ENCODE measurements at regions not wholly inside any gene's neighbourhood (a gene's known extent, or its start where the extent isn't known, plus 50 kb on each side); places are given as distances from the start of the nearest gene placed in this dataset.

DNA sequence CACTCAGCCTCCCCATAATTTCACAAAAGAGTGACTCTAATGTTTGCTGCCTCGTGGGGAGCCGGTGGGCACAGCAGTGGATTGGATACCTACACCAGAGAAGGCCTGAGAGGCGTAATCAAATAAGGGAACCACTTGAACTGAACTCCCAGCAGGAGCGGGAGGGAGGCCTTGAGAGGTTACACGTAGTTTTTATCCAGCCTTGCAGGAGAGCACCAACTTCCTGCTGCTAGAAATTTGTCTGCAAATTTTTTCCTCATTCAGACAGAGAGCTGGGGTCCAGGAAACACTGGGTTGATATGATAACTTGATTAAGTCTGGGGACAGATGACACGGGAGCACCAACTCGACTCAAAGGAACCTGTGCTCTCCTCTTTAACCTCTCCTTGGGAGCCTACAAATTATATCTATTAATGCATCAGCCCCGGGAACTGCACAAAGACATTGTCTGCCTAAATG lies 69.8 kb downstream of the HES1 start:
- no peaks in the 10 kb centered on the region for H3K9me3 Mint-ChIP-seq
- H3K27me3 Mint-ChIP-seq: peaks cover 28% of the 10 kb centered on the region
- H3K36me3 Mint-ChIP-seq: peaks cover 3% of the 10 kb centered on the region
- no peak overlapping the region for H3K27ac Mint-ChIP-seq
- CTCF ChIA-PET: interaction anchor here (1.5 kb wide), 1 partner anchor 11 kb away, joined by 3 read pairs; no protein-coding TSS in a partner anchor
- peaks cover 39% of the 10 kb centered on the region for H3K4me1 Mint-ChIP-seq
- peak overlapping the region; percentile 3 for H3K4me3 Mint-ChIP-seq
- peak; percentile 27 for DNase-seq

DNA sequence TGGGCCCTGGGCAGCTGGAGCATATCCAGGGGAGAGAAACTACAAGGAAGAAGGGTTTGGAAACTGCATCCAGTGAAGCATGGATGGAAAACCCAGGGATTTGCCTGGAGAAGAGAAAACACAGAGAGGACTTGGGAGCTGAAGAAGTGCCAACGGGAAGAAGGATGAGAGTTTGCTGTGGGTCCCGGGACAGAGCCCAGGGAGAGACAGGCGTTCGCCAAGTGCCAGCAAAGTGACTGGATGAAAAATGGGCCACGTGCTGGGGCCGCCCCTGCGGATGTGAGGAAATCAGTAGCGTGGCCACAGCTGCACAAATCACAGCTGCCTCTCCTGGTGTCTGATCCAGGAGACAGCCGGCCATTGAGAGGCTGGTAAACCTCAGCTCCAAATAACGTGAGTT lies 70.4 kb downstream of the HES1 start:
- peaks cover 30% of the 10 kb centered on the region for H3K27me3 Mint-ChIP-seq
- CTCF ChIA-PET: interaction anchor here (1.5 kb wide), 1 partner anchor 11 kb away, joined by 3 read pairs; no protein-coding TSS in a partner anchor

DNA sequence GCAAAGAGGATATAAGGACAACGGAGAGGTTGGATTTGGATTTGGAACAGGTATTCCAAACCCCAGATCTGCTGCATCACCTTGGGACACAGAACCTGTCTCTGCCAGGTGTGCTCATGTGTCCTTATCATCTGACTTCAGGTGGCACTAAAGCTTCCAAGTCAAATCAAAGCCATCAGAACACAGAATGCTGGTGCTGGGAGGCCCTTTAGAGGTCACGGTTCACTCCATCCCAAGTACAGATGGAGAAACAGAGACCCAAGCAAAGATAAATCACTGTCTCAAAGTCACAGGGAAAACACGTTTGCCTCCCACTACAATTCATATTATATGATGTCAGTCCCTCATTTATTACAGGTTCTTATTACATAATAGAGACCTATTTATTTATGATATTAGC lies 72.8 kb downstream of the HES1 start:
- CTCF ChIA-PET: no interaction called here
- H3K4me3 Mint-ChIP-seq: no peak overlapping the region
- no peak for DNase-seq
- H3K9me3 Mint-ChIP-seq: no peaks in the 10 kb centered on the region
- peaks cover 2% of the 10 kb centered on the region for H3K36me3 Mint-ChIP-seq
- peaks cover 39% of the 10 kb centered on the region for H3K27me3 Mint-ChIP-seq
- no peak overlapping the region for H3K27ac Mint-ChIP-seq
- H3K4me1 Mint-ChIP-seq: peaks cover 32% of the 10 kb centered on the region

More for the DNA sequence above, 70.4 kb downstream of the HES1 start:
- Mint-ChIP-seq H3K36me3 (peaks cover 3% of the 10 kb centered on the region), H3K4me3 (no peak overlapping the region), H3K9me3 (no peaks in the 10 kb centered on the region), H3K27ac (no peak overlapping the region), H3K4me1 (peaks cover 39% of the 10 kb centered on the region)
- DNase-seq: no peak

DNA sequence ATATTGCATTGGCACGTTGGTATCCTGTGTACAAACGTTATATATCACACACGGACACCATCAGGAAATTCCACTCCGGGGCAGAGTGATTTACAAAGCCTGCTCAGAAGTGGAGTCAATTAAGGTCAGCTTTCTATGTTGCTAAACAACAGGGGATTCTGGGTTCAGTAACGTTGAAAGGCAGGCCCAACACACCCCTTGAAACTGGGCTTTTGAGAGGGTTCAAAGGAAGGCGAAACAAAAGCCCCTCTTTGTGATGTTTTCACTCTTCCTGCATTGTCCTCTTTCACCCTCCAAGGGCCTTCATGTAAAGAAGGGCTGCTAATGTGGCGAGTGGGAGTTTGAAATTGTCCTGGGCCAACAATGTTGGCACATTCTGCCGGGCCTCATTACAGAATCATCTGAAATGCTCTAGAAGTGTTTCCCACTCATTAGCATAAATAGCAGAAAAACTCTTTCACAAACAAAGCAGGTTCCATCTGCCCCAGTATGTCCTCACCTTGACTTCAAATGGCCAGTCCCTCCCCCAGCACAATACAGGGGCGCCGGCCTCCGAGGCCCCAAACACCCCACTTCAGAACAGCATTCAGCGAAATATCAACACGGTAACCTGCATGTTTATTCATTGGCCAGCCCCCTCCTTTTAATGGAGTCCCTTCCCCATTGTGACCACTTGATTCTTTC lies 76.4 kb downstream of the HES1 start:
- no peak overlapping the region for H3K4me3 Mint-ChIP-seq
- no peak overlapping the region for H3K27ac Mint-ChIP-seq
- no peaks in the 10 kb centered on the region for H3K36me3 Mint-ChIP-seq
- H3K27me3 Mint-ChIP-seq: peaks cover 41% of the 10 kb centered on the region
- H3K4me1 Mint-ChIP-seq: peaks cover 7% of the 10 kb centered on the region
- no peaks in the 10 kb centered on the region for H3K9me3 Mint-ChIP-seq
- CTCF ChIA-PET: no interaction called here
- DNase-seq: no peak

DNA sequence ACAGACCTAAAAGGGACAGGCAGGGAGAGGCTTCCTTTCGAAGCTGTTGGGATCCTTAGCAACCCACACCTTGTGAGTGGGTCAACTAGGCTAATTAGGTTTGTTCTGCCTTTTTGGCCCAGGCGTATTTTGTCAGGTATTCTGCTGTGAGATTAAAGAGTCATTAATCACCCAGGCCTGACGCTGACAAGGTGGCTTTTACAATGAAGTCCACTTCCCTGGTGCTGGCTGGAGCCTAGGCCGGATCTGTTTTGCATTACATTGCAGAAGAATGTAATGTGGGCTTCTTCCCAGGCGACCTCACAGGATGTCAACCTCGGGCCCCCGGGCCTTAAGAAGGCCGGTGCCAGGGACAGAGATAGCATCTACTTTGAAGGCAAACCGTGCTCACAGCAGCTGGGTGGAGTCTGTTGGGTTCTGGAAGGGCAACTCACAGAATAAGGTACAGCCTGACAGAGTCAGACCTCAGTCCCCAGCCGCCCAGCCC lies 76.9 kb downstream of the HES1 start:
- H3K27me3 Mint-ChIP-seq: peaks cover 44% of the 10 kb centered on the region
- peaks cover 7% of the 10 kb centered on the region for H3K4me1 Mint-ChIP-seq
- H3K4me3 Mint-ChIP-seq: no peak overlapping the region
- DNase-seq: no peak
- H3K9me3 Mint-ChIP-seq: no peaks in the 10 kb centered on the region
- CTCF ChIA-PET: no interaction called here
- H3K27ac Mint-ChIP-seq: no peak overlapping the region
- no peaks in the 10 kb centered on the region for H3K36me3 Mint-ChIP-seq

DNA sequence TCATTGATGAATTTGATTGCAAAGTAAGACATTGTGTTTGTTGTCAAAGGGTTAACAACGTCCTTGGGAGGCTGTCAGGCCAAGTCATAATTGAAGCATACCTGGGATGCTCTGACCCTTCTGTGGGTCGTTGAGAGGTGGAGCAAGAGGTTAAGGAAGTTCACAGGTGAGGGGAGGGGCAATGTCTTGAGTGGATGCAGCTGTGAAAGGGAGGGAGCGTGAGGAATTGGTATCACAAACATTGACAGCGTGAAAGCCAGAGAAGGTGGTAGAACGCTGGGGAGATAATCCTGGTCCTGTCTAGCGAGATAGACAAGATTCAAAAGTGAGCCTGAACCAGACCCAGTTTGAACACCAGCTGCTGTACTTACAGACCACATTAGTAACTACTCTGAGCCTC lies 79.4 kb downstream of the HES1 start:
- H3K4me1 Mint-ChIP-seq: peaks cover 7% of the 10 kb centered on the region
- H3K27ac Mint-ChIP-seq: no peak overlapping the region
- H3K36me3 Mint-ChIP-seq: no peaks in the 10 kb centered on the region
- no peak for DNase-seq
- no peaks in the 10 kb centered on the region for H3K9me3 Mint-ChIP-seq
- H3K27me3 Mint-ChIP-seq: peaks cover 69% of the 10 kb centered on the region
- no peak overlapping the region for H3K4me3 Mint-ChIP-seq
- CTCF ChIA-PET: interaction anchor here (0.8 kb wide), 1 partner anchor 50 kb away, joined by 3 read pairs; no protein-coding TSS in a partner anchor

DNA sequence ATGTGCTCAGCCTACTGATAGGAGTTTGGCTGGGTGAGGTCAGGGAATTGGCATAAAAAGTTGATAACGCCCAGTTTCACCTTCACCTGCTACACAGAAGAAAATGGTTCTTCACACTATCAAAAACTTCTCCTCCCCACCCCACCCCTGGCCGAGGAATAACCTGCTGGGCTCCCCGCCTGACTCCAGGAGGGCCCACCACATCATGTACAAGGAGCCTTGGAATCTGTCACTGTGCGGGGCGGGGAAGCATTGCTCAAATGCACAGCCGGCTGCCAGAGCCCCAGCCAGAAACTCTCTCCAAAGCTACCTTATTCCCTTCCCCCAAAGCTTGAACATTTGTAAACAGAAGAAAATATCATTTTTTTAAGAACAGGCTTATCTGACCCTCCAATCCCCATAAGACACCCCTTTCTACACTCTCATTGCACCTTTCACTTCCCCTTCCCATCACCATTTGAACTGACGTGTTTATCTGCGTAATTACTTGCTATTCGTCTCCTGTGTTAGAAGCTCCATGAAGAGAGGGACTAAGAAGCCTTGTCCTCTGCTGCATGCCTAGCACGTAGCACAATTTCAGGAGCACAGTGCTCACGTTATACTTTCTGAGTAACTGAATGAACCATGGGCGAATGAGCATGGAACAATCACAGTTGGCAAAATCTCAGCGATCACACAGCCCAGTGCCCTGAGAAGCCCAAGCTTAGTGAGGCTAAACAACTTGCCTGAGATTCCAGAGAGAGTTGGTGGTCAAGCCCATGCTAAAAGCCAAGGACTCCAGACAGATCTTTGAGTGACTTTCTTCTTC lies 82.9 kb downstream of the HES1 start:
- no peak overlapping the region for H3K27ac Mint-ChIP-seq

DNA sequence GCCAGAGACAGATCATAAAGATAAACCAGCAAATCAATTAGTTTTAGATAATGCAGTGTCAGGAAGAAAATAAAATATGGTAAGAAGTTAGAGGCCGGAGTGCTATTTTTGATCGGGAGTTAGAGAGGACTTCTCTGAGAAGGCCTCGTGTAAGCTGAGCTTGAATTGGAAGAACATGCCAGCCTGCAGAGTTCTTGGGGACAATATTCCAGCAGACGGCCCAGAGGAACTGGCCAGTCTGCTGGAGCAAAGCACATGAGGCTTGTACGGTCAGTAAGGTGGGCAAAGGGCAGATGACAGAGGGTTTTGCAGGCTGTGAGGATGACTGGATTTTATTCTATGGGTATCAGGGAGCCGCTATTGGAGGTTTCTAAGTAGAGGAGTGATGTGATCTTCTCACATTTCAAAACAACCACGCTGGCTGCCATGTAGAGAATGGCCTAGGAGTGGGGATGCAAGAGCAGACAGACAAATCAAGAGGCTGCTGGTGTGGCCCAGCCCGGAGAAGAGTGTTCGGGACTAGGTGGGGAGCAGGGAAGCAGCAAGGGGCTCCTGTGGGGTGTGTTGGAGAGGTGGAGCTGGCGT lies 84.0 kb downstream of the HES1 start:
- Mint-ChIP-seq H3K27me3 (peaks cover 83% of the 10 kb centered on the region), H3K4me1 (peaks cover 14% of the 10 kb centered on the region), H3K36me3 (no peaks in the 10 kb centered on the region), H3K27ac (no peak overlapping the region), H3K4me3 (no peak overlapping the region), H3K9me3 (no peaks in the 10 kb centered on the region)
- DNase-seq: no peak
- CTCF ChIA-PET: no interaction called here

More for the DNA sequence above, 82.9 kb downstream of the HES1 start:
- H3K4me3 Mint-ChIP-seq: no peak overlapping the region
- DNase-seq: no peak
- H3K27me3 Mint-ChIP-seq: peaks cover 80% of the 10 kb centered on the region
- no peaks in the 10 kb centered on the region for H3K36me3 Mint-ChIP-seq
- H3K4me1 Mint-ChIP-seq: peaks cover 6% of the 10 kb centered on the region
- CTCF ChIA-PET: no interaction called here
- no peaks in the 10 kb centered on the region for H3K9me3 Mint-ChIP-seq

DNA sequence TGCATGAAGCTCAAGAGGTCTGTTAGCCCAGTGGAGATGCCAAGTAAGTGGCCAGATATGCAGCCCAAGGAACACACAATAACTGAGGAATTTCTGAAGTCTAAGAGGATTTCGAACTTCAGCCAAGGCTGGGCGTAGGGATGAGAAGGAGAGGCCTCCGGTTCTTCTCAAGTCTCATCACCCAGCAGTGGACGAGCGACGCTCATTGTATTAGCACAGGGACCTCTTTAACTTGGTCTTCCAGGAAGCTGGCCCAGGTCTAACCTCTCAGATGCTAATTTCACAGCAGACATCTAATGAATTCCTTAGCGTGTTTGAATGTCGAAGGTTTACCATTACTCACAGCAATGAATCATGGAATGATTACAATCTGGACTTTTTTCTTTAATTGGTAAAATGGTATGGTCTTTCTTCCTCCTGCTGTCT lies 85.0 kb downstream of the HES1 start:
- no peak for DNase-seq
- Mint-ChIP-seq H3K36me3 (no peaks in the 10 kb centered on the region), H3K4me3 (no peak overlapping the region), H3K27me3 (peaks cover 90% of the 10 kb centered on the region), H3K4me1 (peaks cover 14% of the 10 kb centered on the region), H3K9me3 (no peaks in the 10 kb centered on the region), H3K27ac (no peak overlapping the region)
- CTCF ChIA-PET: no interaction called here

DNA sequence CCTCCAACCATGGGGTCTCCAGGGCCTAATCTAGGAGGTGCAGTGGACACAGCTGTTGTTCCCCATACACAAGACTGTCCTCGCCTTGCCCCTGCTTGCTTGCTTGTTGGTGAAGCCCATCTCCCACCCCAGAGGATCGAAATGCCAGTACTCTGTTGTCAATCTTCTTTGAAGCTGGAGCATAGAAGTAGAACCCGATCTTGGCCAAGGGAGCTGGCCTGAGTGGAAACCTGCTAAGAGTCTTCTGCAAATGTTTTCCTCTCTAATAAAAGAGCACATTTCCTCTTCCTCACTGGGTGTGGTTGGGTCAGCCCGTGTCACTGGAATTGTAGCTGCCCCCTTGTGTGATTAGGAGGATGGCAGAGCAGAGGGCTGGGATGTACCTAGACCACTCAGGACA lies 85.4 kb downstream of the HES1 start:
- no peak overlapping the region for H3K27ac Mint-ChIP-seq
- CTCF ChIA-PET: no interaction called here
- no peak for DNase-seq
- H3K4me1 Mint-ChIP-seq: peaks cover 14% of the 10 kb centered on the region
- H3K9me3 Mint-ChIP-seq: no peaks in the 10 kb centered on the region
- peaks cover 89% of the 10 kb centered on the region for H3K27me3 Mint-ChIP-seq
- no peak overlapping the region for H3K4me3 Mint-ChIP-seq
- no peaks in the 10 kb centered on the region for H3K36me3 Mint-ChIP-seq

DNA sequence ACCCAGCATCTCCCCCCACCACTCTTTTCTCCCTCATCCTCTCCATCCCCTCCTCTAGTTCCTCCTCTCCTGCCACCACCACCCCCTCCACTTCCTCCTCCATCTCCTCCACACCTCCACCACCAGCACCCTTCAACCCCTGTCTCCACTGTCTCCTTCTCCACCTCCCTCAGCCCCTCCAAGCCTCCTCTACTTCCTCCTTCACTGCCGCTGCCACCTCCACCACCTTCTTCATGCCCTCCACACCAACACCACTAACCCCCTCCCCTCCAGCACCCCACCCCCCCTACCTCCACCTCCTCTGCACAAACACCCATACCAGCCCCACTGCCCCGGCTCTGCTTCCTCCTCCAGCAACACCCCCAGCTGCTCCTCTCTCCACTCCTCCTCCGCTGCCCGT lies 88.0 kb downstream of the HES1 start:
- Mint-ChIP-seq H3K9me3 (peaks cover 4% of the 10 kb centered on the region), H3K36me3 (peaks cover 3% of the 10 kb centered on the region), H3K27ac (no peak overlapping the region), H3K4me1 (peaks cover 14% of the 10 kb centered on the region), H3K4me3 (no peak overlapping the region), H3K27me3 (peaks cover 84% of the 10 kb centered on the region)
- CTCF ChIA-PET: no interaction called here
- no peak for DNase-seq

DNA sequence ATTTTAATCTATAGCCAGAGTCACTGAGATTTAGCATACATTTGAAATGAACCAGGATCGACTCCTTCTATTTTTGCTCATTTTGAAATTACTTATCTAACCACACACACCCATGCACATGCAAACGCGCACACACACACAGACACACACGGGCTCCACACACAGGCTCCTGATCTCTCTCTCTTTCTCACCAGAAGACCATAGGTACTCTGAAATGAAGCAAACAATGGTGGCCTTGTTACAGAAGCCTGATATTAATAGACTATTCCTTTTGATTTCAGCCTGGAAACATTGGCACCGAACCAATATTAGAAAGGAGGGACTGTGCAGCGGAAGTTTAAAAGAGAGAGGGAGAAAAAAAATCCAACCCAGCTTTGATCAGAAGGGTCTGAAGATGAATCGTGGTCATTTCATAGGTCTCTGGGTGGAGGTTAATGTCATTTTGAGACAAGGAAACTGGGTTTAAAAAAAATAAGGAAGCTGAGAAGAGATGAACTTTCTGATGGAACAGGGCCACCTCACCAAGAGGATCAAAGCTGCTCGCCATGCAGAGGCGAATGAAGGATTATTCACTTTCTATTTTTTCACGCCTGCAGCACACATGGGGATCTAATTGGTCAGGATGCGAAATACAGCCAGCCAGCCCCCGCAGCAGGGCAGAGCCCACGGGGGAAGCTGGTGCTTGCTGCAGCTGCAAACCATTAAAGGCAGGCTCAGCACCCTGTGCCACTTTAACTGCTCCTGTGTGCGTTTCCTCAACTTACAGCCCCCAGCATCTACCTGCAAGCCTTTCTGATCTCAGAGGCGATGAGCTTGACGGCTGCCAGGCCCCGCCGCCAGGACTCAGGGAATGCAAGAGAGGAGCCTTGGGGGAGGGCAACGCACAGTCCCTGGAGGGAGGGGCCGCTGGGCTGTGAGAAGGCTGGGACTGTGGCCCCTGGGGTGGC lies 88.8 kb downstream of the HES1 start:
- Mint-ChIP-seq H3K27me3 (peaks cover 76% of the 10 kb centered on the region), H3K4me1 (peaks cover 16% of the 10 kb centered on the region), H3K36me3 (peaks cover 3% of the 10 kb centered on the region), H3K9me3 (peaks cover 4% of the 10 kb centered on the region), H3K27ac (no peak overlapping the region), H3K4me3 (no peak overlapping the region)
- DNase-seq: no peak
- CTCF ChIA-PET: no interaction called here

DNA sequence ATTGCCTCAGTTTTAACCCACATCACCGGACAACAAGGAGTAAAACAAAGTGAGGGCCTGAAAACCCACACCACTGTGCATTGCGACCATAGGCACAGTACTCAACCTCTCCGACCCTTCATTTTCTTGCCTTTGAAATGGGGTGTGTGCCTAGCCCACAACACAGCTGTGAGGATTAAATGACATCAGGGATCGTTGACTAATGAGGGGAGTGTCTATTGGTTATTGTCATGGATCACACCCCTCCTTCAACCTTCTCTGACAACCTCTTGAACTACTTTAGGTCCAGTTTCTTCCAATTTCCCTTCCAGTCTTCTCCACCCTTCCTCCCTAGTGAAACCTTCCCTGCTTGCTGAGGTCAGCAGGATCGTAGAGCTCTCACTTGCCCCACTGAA lies 89.5 kb downstream of the HES1 start:
- CTCF ChIA-PET: no interaction called here
- H3K4me1 Mint-ChIP-seq: peaks cover 17% of the 10 kb centered on the region

More for the DNA sequence above, 89.5 kb downstream of the HES1 start:
- Mint-ChIP-seq H3K27me3 (peaks cover 70% of the 10 kb centered on the region), H3K36me3 (peaks cover 3% of the 10 kb centered on the region), H3K4me3 (no peak overlapping the region), H3K27ac (no peak overlapping the region), H3K9me3 (peaks cover 4% of the 10 kb centered on the region)
- DNase-seq: no peak

Measured in activated naive CD4-positive, alpha-beta T cell treated with anti-CD3 and anti-CD28 coated beads, Interleukin-2, amount 10 ng/mL, durations not matched to agents 7 days and 5 days (primary cell).